T-helper 9 cell (primary cell): ENCODE measurements at regions not wholly inside any gene's neighbourhood (a gene's known extent, or its start where the extent isn't known, plus 50 kb on each side); places are given as distances from the start of the nearest gene placed in this dataset.
"Not testable (repeated sequence)": the region's sequence is repeated elsewhere in the genome, so short reads cannot be mapped to it uniquely, and the experiment has no call there.

Source experiments
- DNase-seq: peaks from one replicate; pipeline ENCODE4 v3.0.0-alpha.2; 2020

- no peak for DNase-seq
These were observed 658.3 kb downstream of the LTN1 start for GRCh38 chr21:28334407-28334806.

- DNase-seq, result no peak
These were observed 659.0 kb downstream of the LTN1 start for GRCh38 chr21:28333578-28334075.

GRCh38 chr21:28332796-28333195 is 659.9 kb downstream of the LTN1 start:
- DNase-seq, result no peak

- no peak for DNase-seq
These were observed 667.1 kb downstream of the LTN1 start for GRCh38 chr21:28325618-28326017.

- no peak for DNase-seq
These were observed 668.0 kb downstream of the LTN1 start for GRCh38 chr21:28324690-28325089.

- no peak for DNase-seq
These were observed 675.3 kb downstream of the LTN1 start for GRCh38 chr21:28317177-28317950.

GRCh38 chr21:28311411-28312190 is 681.1 kb downstream of the LTN1 start:
- DNase-seq, result no peak

- DNase-seq, result no peak
These were observed 682.0 kb downstream of the LTN1 start for GRCh38 chr21:28310711-28311110.

GRCh38 chr21:28310171-28310685 is 682.4 kb downstream of the LTN1 start:
- DNase-seq, result no peak

- no peak for DNase-seq
These were observed 683.1 kb downstream of the LTN1 start for GRCh38 chr21:28309596-28309995.

- DNase-seq, result no peak
These were observed 684.2 kb downstream of the LTN1 start for GRCh38 chr21:28308516-28308915.

GRCh38 chr21:28299946-28300345 is 692.7 kb downstream of the LTN1 start:
- no peak for DNase-seq

- DNase-seq, result no peak
These were observed 694.4 kb downstream of the LTN1 start for GRCh38 chr21:28298251-28298672.

GRCh38 chr21:28294051-28294450 is 698.6 kb downstream of the LTN1 start:
- DNase-seq, result no peak

- DNase-seq, result no peak
These were observed 708.8 kb downstream of the LTN1 start for GRCh38 chr21:28283641-28284490.

- no peak for DNase-seq
These were observed 709.8 kb downstream of the LTN1 start for GRCh38 chr21:28282833-28283232.

GRCh38 chr21:28281357-28281756 is 711.3 kb downstream of the LTN1 start:
- not testable (repeated sequence) for DNase-seq

GRCh38 chr21:28280611-28281010 is 712.1 kb downstream of the LTN1 start:
- DNase-seq, result no peak

- DNase-seq, result no peak
These were observed 715.4 kb downstream of the LTN1 start for GRCh38 chr21:28277324-28277723.

GRCh38 chr21:28272272-28272992 is 720.2 kb downstream of the LTN1 start:
- no peak for DNase-seq

GRCh38 chr21:28269173-28269572 is 723.5 kb downstream of the LTN1 start:
- DNase-seq, result no peak

- DNase-seq, result no peak
These were observed 724.0 kb downstream of the LTN1 start for GRCh38 chr21:28268685-28269084.
